Subcutaneous abdominal adipose tissue (tissue), 5 donors: ENCODE measurements at regions not wholly inside any gene's neighbourhood (a gene's known extent, or its start where the extent isn't known, plus 50 kb on each side); places are given as distances from the start of the nearest gene placed in this dataset.
"Not testable (repeated sequence)": the region's sequence is repeated elsewhere in the genome, so short reads cannot be mapped to it uniquely, and the experiment has no call there.

ENCODE experiments used
- H3K27ac ChIP-seq: one replicate; pipeline ENCODE4 v1.7.0; 2013; ENCODE audit warnings: low read depth, mild to moderate bottlenecking, inconsistent platforms, low read length, moderate library complexity
- H3K27me3 ChIP-seq, 5 donors: one replicate each; pipeline ENCODE4 v1.7.0; 2013; ENCODE audit warnings: low read length in 5 of 5, inconsistent platforms in 1 of 5; ENCODE audit not compliant: control insufficient read depth in 5 of 5, insufficient read depth in 4 of 5
- H3K36me3 ChIP-seq, 5 donors: one replicate each; pipeline ENCODE4 v1.7.0; 2013; ENCODE audit warnings: low read length in 5 of 5; ENCODE audit not compliant: control insufficient read depth in 5 of 5, insufficient read depth in 5 of 5
- H3K4me1 ChIP-seq, 5 donors: one replicate each; pipeline ENCODE4 v1.7.0; 2013; ENCODE audit warnings: low read length in 5 of 5, mild to moderate bottlenecking in 3 of 5, moderate library complexity in 1 of 5; ENCODE audit not compliant: control insufficient read depth in 5 of 5, insufficient read depth in 5 of 5
- H3K4me3 ChIP-seq, 5 donors: one replicate each; pipeline ENCODE4 v1.7.0; 2013; ENCODE audit warnings: low read length in 5 of 5, low read depth in 1 of 5
- H3K9ac ChIP-seq, 5 donors: one replicate each; pipeline ENCODE4 v1.7.0; 2013; ENCODE audit warnings: low read length in 5 of 5, mild to moderate bottlenecking in 4 of 5, moderate library complexity in 3 of 5
- H3K9me3 ChIP-seq, 5 donors: one replicate each; pipeline ENCODE4 v1.7.0; 2013; ENCODE audit warnings: low read length in 5 of 5; ENCODE audit not compliant: control insufficient read depth in 5 of 5
- donor health status: healthy.
- donor health status: healthy.
- donor health status: healthy.
- donor health status: healthy.
- donor health status: healthy.

GRCh38 chr6:5846889-5847288 is 159.8 kb downstream of the NRN1 start:
- no peak overlapping the region for H3K27ac ChIP-seq
- no peak overlapping the region for H3K9ac ChIP-seq
- H3K4me3 ChIP-seq, result no peak overlapping the region
- H3K36me3 ChIP-seq, result no peaks in the 10 kb centered on the region
- peaks cover 0 to 6% (median 5%) of the 10 kb centered on the region in 5 donors for H3K9me3 ChIP-seq
- peaks cover 0 to 17% (median 8%) of the 10 kb centered on the region in 5 donors for H3K27me3 ChIP-seq
- H3K4me1 ChIP-seq, result peaks cover 0 to 13% (median 12%) of the 10 kb centered on the region in 5 donors

GRCh38 chr6:5846335-5846734 is 160.4 kb downstream of the NRN1 start:
- Histone ChIP-seq H3K9me3 (peaks cover 0 to 6% (median 5%) of the 10 kb centered on the region in 5 donors), H3K4me1 (peaks cover 0 to 8% (median 7%) of the 10 kb centered on the region in 5 donors), H3K4me3 (no peak overlapping the region), H3K9ac (no peak overlapping the region), H3K36me3 (no peaks in the 10 kb centered on the region), H3K27me3 (peaks cover 0 to 14% (median 8%) of the 10 kb centered on the region in 5 donors), H3K27ac (no peak overlapping the region)

- Histone ChIP-seq H3K4me3 (no peak overlapping the region), H3K27me3 (peaks cover 0 to 5% (median 3%) of the 10 kb centered on the region in 5 donors), H3K36me3 (no peaks in the 10 kb centered on the region), H3K27ac (no peak overlapping the region), H3K9ac (no peak overlapping the region), H3K9me3 (peaks cover 0 to 2% (median 0%) of the 10 kb centered on the region in 5 donors), H3K4me1 (no peaks in the 10 kb centered on the region)
Observed at GRCh38 chr6:5843078-5843477, 163.6 kb downstream of the NRN1 start.

GRCh38 chr6:5840734-5841390 is 165.9 kb downstream of the NRN1 start:
- H3K36me3 ChIP-seq, result no peaks in the 10 kb centered on the region
- no peak overlapping the region for H3K27ac ChIP-seq
- no peak overlapping the region for H3K9ac ChIP-seq
- no peak overlapping the region for H3K4me3 ChIP-seq
- H3K27me3 ChIP-seq, result peaks cover 0 to 5% (median 2%) of the 10 kb centered on the region in 5 donors
- H3K4me1 ChIP-seq, result no peaks in the 10 kb centered on the region
- no peaks in the 10 kb centered on the region for H3K9me3 ChIP-seq

GRCh38 chr6:5838656-5839396 is 167.9 kb downstream of the NRN1 start:
- no peak overlapping the region for H3K9ac ChIP-seq
- no peak overlapping the region for H3K27ac ChIP-seq
- no peak overlapping the region for H3K4me3 ChIP-seq
- H3K4me1 ChIP-seq, result no peaks in the 10 kb centered on the region
- H3K9me3 ChIP-seq, result no peaks in the 10 kb centered on the region
- peaks cover 0 to 5% (median 2%) of the 10 kb centered on the region in 5 donors for H3K27me3 ChIP-seq
- no peaks in the 10 kb centered on the region for H3K36me3 ChIP-seq

GRCh38 chr6:5837323-5837722 is 169.4 kb downstream of the NRN1 start:
- no peak overlapping the region for H3K4me3 ChIP-seq
- H3K9me3 ChIP-seq, result no peaks in the 10 kb centered on the region
- H3K36me3 ChIP-seq, result no peaks in the 10 kb centered on the region
- H3K27ac ChIP-seq, result no peak overlapping the region
- H3K27me3 ChIP-seq, result peaks cover 0 to 5% (median 2%) of the 10 kb centered on the region in 5 donors
- H3K4me1 ChIP-seq, result peaks cover 0 to 5% (median 0%) of the 10 kb centered on the region in 5 donors
- no peak overlapping the region for H3K9ac ChIP-seq

GRCh38 chr6:5836597-5836996 is 170.1 kb downstream of the NRN1 start:
- H3K36me3 ChIP-seq, H3K4me3 ChIP-seq, H3K27ac ChIP-seq, H3K4me1 ChIP-seq, H3K9me3 ChIP-seq, H3K27me3 ChIP-seq, H3K9ac ChIP-seq: not testable (repeated sequence)

GRCh38 chr6:5833120-5833519 is 173.6 kb downstream of the NRN1 start:
- no peak overlapping the region for H3K4me3 ChIP-seq
- no peak overlapping the region for H3K27ac ChIP-seq
- H3K36me3 ChIP-seq, result no peaks in the 10 kb centered on the region
- H3K9me3 ChIP-seq, result no peaks in the 10 kb centered on the region
- H3K27me3 ChIP-seq, result peaks cover 0 to 2% (median 0%) of the 10 kb centered on the region in 5 donors
- H3K9ac ChIP-seq, result no peak overlapping the region
- peaks cover 0 to 11% (median 8%) of the 10 kb centered on the region in 5 donors for H3K4me1 ChIP-seq

- no peak overlapping the region for H3K27ac ChIP-seq
- H3K9ac ChIP-seq, result no peak overlapping the region
- no peaks in the 10 kb centered on the region for H3K9me3 ChIP-seq
- H3K4me3 ChIP-seq, result no peak overlapping the region
- H3K36me3 ChIP-seq, result no peaks in the 10 kb centered on the region
- peaks cover 0 to 11% (median 8%) of the 10 kb centered on the region in 5 donors for H3K4me1 ChIP-seq
- peaks cover 0 to 2% (median 0%) of the 10 kb centered on the region in 5 donors for H3K27me3 ChIP-seq
Observed at GRCh38 chr6:5832668-5833067, 174.1 kb downstream of the NRN1 start.

GRCh38 chr6:5831219-5831862 is 175.4 kb downstream of the NRN1 start:
- not testable (repeated sequence) for H3K4me3 ChIP-seq, H3K27me3 ChIP-seq, H3K9ac ChIP-seq, H3K36me3 ChIP-seq, H3K9me3 ChIP-seq, H3K27ac ChIP-seq
- H3K4me1 ChIP-seq, result peaks cover 0 to 11% (median 8%) of the 10 kb centered on the region in 5 donors
